G401 (cell line): ENCODE measurements at regions not wholly inside any gene's neighbourhood (a gene's known extent, or its start where the extent isn't known, plus 50 kb on each side); places are given as distances from the start of the nearest gene placed in this dataset.

Source experiments
- DNase-seq: peaks from one replicate; pipeline ENCODE4 v3.0.0-alpha.2; 2015; ENCODE audit warnings: low spot score
- in situ Hi-C: cut with HindIII; loops from 2 replicates; pipeline ENCODE4 v1.10.0; 2016; ENCODE audit warnings: low sequenced_read_pairs, mixed read lengths

GRCh38 chr12:104864668-104865067, 93.4 kb downstream of the SLC41A2 start:
- DNase-seq, result no peak
- in situ Hi-C loops, result no loop called here

GRCh38 chr12:104863296-104863948, 94.7 kb downstream of the SLC41A2 start:
- in situ Hi-C loops, result no loop called here
- DNase-seq, result no peak

- in situ Hi-C loops, result no loop called here
Observed at GRCh38 chr12:104858611-104859543, 99.2 kb downstream of the SLC41A2 start.

GRCh38 chr12:104856531-104856930, 101.6 kb downstream of the SLC41A2 start:
- in situ Hi-C loops, result no loop called here
- DNase-seq, result no peak

More at GRCh38 chr12:104858611-104859543, 99.2 kb downstream of the SLC41A2 start:
- no peak for DNase-seq

- DNase-seq, result no peak
- in situ Hi-C loops, result no loop called here
Observed at GRCh38 chr12:104855599-104855998, 102.5 kb downstream of the SLC41A2 start.

GRCh38 chr12:104852896-104853295, 105.2 kb downstream of the SLC41A2 start:
- in situ Hi-C loops, result no loop called here
- DNase-seq, result no peak

GRCh38 chr12:104852102-104852501, 106.0 kb downstream of the SLC41A2 start:
- in situ Hi-C loops, result no loop called here
- DNase-seq, result no peak

GRCh38 chr12:104850781-104851180, 107.3 kb downstream of the SLC41A2 start:
- in situ Hi-C loops, result no loop called here
- DNase-seq, result no peak

GRCh38 chr12:104846056-104846767, 111.9 kb downstream of the SLC41A2 start:
- DNase-seq, result no peak
- in situ Hi-C loops, result no loop called here

- in situ Hi-C loops, result no loop called here
- no peak for DNase-seq
Observed at GRCh38 chr12:104844123-104844522, 114.0 kb downstream of the SLC41A2 start.

- in situ Hi-C loops, result no loop called here
- DNase-seq, result no peak
Observed at GRCh38 chr12:104840262-104840661, 117.8 kb downstream of the SLC41A2 start.

- in situ Hi-C loops, result no loop called here
Observed at GRCh38 chr12:104835317-104835716, 122.8 kb downstream of the SLC41A2 start.

GRCh38 chr12:104834607-104835006, 123.5 kb downstream of the SLC41A2 start:
- DNase-seq, result peak; percentile 14
- in situ Hi-C loops, result no loop called here

More at GRCh38 chr12:104835317-104835716, 122.8 kb downstream of the SLC41A2 start:
- no peak for DNase-seq

- DNase-seq, result no peak
- in situ Hi-C loops, result no loop called here
Observed at GRCh38 chr12:104833756-104834155, 124.3 kb downstream of the SLC41A2 start.

GRCh38 chr12:104828015-104828414, 130.1 kb downstream of the SLC41A2 start:
- in situ Hi-C loops, result no loop called here
- peak; percentile 33 for DNase-seq

- no peak for DNase-seq
- in situ Hi-C loops, result no loop called here
Observed at GRCh38 chr12:104827587-104827986, 130.5 kb downstream of the SLC41A2 start.

- in situ Hi-C loops, result no loop called here
- DNase-seq, result peak; percentile 12
Observed at GRCh38 chr12:104825408-104825807, 132.7 kb downstream of the SLC41A2 start.

GRCh38 chr12:104823985-104824461, 134.1 kb downstream of the SLC41A2 start:
- peak; percentile 34 for DNase-seq
- in situ Hi-C loops, result no loop called here

- DNase-seq, result no peak
- in situ Hi-C loops, result no loop called here
Observed at GRCh38 chr12:104822941-104823340, 135.1 kb downstream of the SLC41A2 start.
